NCI-H2196 (cell line): ENCODE measurements at regions not wholly inside any gene's neighbourhood (a gene's known extent, or its start where the extent isn't known, plus 50 kb on each side); places are given as distances from the start of the nearest gene placed in this dataset.

Experiments used
- DNase-seq: peaks from one replicate; lab custom pipeline; 2025; ENCODE audit not compliant: unreplicated experiment; lab: John Stamatoyannopoulos, UW

DNA sequence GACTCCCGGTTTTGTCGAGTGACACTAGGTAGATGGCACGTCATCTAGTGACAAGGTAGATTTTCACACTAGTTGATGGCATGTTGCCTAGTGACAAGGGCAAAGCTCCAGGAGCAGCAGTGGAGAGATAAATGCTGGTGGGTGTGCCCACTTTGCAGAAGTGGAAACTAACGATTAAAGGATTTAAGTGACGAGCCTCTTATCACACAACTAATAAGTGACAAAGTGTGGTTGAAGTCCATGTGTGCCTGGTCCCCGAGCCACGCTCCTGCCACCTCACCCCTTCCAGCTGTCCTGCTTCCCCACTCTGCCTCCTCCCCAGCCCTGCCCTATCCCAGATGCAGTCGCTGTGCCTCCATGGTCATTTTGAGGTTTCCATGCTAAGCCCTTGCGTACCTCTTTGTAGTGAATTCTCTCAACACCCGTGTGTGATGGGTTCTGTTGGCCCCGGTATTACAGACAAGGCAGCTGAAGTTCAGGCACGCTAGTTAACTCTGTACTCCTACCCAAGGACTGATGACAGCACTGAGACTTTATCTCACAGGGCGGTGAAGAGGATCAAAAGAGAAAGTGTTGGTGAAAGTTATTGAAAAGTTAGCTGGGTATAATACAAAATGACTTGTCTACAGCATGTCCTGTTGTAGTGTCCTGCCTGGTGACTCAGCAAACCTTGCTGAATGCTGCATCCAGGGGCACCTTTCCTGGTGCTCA lies 113.4 kb upstream of the GLI2 start:
- no peak for DNase-seq

DNA sequence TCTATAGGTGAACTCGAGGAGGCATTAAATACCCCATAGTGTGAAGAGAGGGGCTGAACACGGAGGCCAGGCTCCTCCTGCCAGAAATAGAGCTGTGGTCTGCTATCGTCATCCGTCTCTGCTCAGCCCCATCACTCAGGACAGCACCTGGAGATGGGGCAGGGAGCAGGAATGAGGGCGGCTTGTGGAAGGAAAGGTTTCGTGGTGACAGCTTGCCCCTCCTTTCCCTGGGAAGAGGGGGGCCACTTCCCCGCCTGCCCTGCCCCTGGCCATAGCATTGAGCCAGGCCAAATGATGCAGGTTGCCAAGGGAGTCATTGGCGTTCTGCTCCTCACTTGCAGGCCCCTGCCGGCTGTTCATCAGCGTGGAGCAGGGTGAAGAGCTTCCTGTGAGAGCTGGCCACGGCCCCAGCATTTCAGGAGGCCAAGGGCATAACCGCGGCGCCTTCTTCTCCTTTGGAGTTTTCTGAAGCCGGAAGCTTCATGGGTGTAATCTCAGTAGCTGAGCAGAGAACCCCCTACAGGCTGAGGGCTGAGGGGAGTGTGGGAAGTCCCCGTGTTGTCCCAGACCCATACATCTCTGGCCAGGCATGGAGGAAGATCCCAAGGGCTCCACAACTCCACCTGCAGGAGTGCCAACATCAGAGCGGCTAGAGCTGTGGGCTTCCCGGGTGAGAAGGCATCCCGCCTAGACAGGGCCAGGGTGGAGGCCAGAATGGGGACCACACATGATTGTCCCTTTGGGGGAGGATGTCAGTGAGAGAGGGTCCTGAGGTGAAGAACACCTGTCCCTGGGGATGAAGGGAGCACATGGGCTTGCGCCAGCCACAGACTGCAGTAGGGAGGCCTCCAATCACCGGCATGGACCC lies 112.5 kb upstream of the GLI2 start:
- no peak for DNase-seq

DNA sequence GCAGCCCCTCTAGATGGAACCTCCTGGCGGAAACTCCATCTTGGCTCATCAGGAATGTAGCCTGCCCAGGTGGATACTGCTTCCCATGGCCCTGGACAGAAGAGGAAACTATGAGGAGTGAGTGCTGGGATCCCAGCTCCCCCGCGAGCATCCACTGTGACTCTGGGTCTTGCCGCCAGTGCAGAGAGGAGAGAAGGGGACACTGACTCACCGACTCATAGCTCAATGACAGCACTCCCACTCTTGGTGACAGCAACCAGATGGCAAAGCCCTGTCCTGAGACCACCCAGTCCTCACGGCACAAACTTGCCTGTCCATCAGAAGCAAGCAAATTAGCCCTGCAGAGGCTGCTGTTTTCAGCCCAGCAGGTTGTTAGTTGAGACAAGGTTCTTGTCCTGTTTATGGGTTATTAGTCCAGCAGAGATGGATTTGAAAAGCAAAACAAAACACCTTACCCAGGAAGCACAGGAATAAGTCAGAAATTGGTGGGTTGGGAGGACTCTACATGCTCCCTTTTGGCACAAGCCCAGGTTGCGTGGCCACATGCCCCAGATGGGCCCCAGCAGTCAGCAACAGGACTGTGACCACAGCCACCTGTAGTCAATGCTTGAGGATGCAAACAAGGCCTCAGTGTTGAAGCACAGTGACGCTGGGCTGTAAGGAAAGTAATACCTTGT lies 111.5 kb upstream of the GLI2 start:
- DNase-seq, result no peak

DNA sequence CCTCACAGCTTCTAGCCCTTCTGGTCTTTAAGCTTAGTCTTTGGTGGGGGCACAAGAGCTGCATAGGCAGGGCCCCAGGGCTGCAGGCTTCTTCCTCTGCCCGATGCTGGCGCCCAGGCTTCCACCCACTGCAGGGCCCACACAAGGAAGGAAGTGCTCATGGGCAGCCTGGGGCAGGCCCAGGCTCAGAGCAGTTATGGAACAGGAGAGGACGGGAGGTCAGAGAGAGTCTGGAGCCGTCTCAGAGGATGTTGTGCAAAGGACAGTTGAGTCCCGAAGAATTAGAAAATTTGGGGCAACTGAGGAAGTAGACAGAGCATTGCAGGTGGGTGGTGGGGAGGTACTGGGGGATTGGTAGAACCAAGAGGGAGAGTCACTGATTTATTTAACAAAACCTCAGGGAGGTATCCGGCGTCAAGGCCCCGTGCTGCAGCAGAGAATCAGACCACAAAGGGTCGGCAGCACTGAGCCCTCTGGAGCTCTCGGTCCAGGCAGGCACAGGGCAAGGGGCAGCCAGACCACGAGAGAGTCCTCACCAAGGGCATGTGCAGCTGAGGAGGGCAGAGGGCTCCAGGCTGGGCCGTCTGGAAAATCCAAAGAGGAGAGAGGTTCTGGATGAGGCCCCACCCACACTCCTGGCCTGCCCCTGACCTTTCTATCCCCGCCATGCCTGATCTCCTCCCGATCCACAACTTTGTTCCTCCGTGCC lies 110.8 kb upstream of the GLI2 start:
- DNase-seq, result no peak

DNA sequence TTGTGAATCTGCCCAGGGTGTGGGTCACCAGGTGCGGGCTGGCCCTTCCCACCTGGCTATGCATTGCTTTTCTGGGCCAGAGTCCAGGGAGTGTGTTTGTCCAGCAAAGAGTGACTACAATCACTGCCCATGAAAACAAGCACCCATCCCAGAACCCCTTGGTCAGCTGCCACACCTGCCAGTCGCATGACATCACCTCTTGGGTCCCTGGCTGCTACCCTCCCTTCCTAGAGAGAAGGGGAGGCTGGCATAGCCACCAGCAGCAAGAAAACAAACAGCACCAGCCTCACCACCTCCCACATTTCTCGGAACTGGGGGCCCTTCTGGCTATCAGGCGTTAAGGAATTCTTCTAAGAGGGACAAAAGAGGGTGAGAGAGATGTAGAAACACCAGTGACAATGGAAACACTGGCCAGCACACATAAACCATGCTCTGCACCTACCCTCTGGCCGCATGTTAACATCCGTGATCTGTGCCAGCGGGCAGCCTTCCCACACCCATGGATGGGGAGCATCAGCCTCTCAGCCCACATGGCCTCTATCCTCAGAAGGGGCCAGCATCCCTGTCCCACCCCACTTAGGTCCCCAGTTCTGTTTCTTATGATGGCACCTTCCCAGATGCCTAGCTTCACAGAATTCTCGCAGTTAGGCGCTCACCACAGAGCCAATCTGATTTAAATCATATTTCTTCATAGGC lies 109.7 kb upstream of the GLI2 start:
- DNase-seq, result peak; percentile 90

DNA sequence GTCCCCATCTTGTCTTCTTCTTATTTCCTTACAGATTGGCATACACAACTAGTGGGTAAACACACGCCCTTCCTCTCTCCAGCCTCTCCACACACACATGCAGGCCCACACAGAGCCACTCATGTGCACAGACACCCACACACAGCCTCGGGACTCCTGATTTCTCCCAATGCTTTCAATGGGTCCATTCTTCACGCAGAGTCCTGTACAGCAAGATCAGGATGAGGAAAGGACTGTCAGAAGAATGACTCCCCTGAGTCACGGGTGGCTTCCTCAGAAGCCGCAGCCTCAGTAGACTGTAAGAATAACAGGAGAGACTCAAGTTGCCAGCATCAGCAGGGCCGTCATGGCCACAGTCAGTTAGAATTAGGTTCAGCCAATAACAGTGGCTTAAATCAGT lies 109.1 kb upstream of the GLI2 start:
- DNase-seq, result no peak

DNA sequence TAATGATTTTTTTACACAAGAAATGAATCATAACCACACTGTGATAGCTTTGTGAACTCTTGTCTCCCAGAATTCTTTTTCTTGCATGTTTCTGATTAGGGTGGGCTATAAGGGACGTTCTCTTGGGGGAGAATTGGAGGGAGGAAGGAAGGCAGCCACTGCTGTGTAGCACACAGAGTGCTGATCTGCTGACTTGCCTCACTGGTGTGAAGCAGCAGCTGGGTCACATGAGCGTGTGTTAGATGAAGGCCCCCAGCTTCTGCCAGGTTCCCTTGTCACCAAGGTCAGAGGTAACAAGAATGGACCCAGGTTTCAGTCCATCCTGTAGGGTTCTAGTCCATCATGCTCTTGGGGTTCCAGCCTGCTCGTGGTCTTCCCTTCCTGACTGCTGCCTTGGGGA lies 107.4 kb upstream of the GLI2 start:
- DNase-seq, result no peak

DNA sequence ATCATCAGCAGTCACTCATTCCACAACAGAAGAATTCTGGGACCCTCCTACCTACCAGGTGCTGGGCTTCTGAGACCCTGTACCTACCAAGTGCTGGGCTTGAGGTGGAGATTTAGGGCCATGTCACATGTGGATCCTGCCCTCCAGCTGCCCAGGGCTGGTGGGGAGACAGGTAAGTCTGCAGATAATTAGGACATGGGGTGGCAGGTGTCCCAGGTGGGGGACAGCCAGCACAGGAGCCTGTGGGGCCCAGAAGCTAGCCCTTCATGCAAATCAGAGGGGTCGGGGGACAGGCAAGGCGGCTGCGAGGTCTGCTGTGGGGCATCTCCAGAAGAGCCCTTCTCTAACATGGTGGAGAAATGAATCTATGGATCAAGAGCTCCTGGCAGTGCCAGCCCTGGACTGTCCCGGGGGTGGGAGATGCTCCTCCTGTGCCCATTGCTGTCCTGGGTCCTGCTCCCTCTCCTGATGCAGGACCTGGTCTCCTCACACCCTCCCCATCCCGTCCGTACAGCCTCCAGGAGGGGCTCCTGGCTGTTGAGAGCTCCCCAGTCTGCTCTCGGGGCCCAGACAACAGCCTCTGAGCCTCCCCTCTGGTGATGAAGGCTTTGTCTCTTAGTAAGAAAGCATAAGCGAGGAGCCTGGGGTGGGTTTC lies 106.3 kb upstream of the GLI2 start:
- DNase-seq, result no peak

DNA sequence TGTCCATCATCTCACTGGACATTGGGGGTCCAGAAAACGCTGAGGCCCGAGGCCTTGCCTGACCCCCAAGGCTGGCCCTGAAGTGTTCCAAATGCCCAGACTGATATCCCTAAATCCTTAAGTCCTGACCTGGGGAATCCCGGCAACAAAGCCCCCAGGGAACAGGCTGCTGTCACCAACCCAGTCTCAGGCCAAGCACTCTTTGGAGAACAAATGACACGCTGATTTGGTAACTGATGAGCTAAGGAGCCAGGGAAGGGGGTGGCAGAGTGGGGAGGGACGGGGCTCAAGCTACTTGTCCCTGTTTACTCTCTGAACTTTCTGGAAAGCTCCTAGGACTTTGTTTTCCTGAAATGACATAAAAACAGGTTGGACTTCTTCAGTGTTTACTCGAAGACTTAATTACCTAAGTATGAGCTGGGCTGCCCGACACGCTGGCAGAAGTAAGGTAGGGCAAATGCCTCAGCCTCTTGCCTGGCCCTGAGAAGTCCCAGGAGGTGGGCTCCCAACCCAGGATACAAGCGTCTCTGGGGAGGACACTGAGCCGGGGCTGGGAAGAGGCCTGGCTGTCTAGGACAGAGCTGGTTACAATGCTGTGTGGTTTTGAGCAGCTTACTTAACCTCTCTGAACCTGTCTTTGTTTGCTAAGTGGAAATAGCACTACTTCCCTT lies 105.5 kb upstream of the GLI2 start:
- no peak for DNase-seq

DNA sequence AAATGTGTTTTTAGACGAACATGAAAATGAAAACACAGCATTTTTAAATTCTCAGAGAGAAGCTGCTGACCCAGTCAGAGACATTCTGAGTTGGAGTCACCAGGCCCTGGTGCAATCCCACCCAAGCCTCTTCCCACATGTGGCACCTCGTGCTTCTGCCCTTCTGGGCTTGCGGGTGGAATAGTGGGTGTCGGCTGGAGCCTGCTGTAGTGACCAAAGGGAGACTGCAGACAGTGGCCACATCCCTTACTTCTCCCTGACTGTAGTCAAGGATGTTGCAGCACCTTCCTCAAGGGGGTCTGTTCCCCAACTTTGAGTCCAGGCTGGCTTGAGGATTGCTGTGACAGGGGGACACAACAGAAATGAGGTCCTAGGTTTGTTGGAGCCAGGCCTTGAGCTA lies 104.4 kb upstream of the GLI2 start:
- DNase-seq, result no peak

DNA sequence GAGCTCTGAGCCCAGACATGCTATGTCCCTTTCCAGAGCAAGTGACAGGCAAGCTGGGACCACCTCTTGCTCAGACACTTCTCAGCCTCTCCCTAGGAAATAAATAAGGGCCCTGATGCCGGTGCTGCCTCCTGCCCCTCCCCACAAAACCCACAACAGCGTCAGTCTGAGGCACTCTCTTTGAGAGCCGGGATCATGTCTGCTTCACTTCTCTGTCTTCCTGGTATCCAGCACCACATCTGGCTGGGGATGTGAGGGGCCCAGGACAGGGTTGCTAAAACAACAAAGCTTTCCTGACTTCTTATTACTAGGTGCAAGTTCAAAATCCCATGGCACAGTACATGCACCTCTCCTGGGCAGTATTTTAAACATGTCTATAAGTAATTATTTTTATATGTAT lies 103.9 kb upstream of the GLI2 start:
- DNase-seq, result no peak

DNA sequence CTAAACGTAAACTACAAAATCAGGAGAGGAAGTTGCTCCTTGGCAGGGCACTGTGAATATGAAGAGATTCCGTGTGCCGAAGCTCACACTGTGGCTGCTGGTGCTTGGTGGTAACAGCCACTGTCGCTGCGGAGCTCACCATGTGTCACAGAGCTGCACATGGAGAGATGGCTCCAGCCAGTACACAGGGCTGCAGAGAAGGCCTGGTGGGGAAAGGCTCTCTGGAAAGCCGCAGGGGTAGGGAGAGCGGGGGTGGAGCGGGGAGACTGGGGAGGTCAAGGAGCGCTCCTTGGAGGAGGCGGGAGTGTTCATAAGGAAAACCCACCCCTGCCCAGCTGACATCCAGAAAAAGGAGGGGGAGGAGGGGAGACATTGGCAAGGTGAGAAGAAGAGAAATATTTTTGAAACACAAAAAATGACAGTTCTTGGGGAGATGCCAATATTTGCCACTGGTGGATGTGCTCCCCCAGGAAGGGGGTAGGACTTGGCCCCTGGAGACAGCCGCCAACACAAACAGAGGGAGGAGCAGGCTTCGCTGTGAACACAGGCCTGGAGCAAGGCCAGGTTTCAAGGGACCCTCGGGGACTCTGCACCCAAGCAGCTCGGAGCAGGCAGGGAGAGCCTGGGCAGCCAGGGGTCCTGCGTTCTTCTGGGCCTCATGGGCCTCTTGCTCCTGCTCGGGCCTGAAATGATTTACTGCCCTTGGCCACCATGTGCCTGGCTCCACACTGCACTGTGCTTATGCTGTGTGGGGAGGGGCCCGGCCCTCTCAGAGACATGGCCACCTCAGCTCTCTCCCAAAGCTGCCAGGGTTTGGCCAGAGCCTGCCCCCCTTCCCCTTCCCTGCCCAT lies 102.6 kb upstream of the GLI2 start:
- no peak for DNase-seq

DNA sequence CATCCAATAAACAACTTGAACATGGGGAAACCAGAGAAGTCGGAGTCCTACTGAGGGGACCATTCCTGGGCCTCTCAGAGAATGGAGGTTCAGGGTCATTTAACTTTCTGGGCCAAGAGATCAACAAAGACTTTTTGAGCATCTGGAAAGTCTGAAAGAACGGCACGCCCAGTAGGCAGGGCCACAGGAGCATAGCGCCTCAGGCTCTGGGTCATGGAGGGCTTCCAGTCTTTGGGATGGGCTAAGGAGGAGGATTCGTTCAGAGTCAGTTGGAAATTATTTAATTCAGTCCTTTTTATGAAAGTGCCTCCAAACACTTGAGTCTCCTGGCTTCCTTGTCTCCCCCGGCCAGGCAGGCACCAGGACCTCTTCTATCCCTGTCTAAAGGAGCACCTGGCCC lies 101.1 kb upstream of the GLI2 start:
- no peak for DNase-seq

DNA sequence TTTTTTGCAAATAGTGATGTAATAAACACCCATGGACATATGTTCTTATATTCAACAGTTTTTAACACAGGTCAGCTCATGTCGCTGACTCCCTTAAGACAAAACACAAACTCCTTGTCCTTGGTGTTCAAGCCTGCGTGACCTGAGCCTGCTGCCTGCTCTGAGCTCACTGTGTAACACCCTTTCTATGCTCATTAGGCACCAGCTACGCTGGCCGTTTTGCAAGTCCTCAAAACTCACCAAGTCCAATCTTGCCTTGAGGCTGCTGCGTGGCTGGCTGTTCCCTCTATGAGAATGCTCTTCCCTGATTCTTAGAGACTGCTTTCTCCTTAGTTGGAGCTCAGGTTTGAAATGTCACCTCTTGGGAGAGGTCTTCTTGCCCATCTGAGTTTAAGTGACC lies 100.5 kb upstream of the GLI2 start:
- DNase-seq, result no peak

DNA sequence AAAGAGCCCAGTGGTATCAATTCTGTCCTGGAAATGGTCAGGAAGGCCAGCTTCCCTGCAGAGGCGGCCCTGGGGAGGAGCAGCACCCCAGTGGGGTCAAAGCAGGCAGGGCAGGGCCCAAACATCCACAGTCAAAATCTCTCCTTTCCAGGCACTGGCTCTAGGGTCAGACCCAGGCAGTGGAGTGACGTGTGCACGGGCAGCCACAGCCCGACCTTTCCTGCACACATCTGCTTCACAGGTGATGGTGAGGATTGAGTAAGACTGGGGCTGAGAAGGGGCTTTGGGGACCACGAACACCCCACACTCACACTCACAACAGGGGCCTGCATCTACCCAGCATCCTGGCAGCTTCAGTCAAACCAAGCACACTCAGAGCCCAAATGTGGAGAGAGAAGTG lies 97.8 kb upstream of the GLI2 start:
- no peak for DNase-seq

DNA sequence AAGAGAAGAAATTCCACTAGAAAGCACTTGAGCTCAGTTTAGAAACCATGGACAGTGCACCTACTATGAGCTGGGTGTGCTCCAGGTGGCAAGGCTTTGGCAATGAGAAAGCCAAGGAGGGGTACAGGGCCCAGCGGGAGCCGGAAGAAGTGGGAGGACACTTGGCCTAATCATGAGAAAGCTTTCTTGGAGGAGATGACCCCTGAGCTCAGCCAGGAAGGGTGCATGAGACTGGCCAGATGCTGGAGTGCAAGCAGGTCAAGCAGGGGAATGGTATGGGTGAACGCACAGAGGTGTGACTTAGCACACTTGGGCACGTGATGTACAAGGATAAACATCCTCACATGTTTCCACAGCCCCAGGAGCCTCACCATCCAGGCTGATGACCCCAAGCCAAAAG lies 97.2 kb upstream of the GLI2 start:
- no peak for DNase-seq

DNA sequence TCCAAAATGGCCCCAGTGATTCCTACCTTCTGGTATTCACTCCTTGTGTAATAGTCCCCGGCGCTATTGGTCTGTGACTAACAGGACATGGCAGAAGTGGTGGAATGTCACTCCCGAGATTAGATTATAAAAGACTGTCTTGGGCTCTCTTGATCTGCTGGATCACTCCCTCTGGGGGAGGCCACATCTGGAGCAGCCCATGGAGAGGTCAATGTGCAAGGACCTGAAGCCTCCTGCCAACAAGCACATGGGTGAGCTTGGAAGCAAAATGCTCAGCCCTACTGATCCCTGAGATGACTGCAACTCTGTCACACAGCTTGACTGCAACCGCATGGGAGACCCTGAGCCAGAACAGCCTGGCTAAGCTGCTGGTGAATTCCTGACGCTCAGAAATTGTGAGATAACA lies 94.3 kb upstream of the GLI2 start:
- no peak for DNase-seq

DNA sequence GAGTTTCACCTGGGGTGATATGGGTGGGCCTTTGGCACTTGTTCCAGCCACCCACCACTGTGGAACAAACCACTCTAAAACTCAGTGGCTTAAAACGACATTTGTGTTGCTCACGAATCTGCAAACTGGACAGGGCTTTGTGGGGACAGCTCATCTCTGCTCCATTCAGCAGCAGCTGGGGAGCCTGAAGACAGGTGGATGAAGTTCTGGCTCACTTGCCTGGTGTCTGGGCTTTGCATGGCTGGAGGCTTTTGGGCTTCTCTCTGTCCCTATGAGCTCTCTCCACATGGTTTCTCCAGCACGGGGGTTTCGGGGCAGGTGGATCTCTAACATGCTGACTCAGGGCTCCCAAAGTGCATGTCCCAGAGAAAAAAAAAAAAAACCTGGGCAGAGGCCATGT lies 93.0 kb upstream of the GLI2 start:
- no peak for DNase-seq

DNA sequence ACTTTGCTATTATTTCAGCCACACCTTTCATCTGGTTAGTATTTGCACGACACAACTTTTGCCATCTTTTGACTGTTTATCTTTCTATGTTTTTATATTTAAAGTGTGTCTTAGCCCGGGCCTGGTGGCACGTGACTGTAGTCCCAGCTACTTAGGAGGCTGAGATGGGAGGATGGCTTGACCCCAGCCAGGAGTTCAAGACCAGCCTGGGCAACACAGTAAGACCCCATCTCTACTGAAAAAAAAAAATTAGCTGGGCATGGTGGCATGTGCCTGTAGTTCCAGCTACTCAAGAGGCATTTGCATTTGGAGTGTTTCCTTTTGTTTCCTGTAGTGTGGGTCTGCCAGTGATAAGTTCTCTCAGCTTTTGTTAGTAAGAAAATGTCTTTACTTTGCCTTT lies 88.7 kb upstream of the GLI2 start:
- no peak for DNase-seq
